ENCODE measurements at regions not wholly inside any gene's neighbourhood (a gene's known extent, or its start where the extent isn't known, plus 50 kb on each side); places are given as distances from the start of the nearest gene placed in this dataset.

DNA sequence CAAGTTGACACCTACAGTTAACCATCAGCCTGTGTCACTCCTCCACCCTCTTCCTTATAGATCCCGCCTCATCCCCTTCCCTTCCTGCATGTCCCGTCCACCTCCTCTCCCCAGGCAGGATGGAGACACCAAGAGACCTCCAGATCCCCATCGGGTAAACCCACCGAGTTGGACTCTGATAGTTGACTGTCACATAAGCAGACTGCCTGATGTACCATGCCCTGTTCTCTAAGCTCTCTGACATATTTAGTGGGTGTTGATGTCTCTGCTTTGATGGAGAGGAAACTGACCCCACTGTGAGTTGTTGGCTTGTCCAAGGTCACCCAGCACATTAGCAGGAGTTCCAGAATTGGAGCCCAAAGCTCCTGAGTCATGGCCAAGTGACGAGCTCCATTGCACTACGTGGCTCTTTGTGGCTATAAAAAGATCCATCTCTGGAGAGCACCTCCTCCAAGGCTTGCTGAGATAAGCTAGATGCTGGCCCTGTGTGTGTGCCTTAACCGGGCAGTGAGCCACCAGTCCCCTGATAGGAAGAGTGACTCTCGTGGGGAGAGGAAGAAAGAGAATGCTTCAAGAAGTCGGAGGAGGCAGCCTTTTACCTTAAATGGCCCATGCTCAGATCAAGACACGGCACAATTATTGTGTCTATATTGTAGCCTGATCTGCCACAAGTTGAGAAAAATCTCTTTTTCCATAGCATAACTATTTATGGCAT lies 236.0 kb upstream of the ECI2 start (continued):
- TF ChIP-seq, protein P1, sequence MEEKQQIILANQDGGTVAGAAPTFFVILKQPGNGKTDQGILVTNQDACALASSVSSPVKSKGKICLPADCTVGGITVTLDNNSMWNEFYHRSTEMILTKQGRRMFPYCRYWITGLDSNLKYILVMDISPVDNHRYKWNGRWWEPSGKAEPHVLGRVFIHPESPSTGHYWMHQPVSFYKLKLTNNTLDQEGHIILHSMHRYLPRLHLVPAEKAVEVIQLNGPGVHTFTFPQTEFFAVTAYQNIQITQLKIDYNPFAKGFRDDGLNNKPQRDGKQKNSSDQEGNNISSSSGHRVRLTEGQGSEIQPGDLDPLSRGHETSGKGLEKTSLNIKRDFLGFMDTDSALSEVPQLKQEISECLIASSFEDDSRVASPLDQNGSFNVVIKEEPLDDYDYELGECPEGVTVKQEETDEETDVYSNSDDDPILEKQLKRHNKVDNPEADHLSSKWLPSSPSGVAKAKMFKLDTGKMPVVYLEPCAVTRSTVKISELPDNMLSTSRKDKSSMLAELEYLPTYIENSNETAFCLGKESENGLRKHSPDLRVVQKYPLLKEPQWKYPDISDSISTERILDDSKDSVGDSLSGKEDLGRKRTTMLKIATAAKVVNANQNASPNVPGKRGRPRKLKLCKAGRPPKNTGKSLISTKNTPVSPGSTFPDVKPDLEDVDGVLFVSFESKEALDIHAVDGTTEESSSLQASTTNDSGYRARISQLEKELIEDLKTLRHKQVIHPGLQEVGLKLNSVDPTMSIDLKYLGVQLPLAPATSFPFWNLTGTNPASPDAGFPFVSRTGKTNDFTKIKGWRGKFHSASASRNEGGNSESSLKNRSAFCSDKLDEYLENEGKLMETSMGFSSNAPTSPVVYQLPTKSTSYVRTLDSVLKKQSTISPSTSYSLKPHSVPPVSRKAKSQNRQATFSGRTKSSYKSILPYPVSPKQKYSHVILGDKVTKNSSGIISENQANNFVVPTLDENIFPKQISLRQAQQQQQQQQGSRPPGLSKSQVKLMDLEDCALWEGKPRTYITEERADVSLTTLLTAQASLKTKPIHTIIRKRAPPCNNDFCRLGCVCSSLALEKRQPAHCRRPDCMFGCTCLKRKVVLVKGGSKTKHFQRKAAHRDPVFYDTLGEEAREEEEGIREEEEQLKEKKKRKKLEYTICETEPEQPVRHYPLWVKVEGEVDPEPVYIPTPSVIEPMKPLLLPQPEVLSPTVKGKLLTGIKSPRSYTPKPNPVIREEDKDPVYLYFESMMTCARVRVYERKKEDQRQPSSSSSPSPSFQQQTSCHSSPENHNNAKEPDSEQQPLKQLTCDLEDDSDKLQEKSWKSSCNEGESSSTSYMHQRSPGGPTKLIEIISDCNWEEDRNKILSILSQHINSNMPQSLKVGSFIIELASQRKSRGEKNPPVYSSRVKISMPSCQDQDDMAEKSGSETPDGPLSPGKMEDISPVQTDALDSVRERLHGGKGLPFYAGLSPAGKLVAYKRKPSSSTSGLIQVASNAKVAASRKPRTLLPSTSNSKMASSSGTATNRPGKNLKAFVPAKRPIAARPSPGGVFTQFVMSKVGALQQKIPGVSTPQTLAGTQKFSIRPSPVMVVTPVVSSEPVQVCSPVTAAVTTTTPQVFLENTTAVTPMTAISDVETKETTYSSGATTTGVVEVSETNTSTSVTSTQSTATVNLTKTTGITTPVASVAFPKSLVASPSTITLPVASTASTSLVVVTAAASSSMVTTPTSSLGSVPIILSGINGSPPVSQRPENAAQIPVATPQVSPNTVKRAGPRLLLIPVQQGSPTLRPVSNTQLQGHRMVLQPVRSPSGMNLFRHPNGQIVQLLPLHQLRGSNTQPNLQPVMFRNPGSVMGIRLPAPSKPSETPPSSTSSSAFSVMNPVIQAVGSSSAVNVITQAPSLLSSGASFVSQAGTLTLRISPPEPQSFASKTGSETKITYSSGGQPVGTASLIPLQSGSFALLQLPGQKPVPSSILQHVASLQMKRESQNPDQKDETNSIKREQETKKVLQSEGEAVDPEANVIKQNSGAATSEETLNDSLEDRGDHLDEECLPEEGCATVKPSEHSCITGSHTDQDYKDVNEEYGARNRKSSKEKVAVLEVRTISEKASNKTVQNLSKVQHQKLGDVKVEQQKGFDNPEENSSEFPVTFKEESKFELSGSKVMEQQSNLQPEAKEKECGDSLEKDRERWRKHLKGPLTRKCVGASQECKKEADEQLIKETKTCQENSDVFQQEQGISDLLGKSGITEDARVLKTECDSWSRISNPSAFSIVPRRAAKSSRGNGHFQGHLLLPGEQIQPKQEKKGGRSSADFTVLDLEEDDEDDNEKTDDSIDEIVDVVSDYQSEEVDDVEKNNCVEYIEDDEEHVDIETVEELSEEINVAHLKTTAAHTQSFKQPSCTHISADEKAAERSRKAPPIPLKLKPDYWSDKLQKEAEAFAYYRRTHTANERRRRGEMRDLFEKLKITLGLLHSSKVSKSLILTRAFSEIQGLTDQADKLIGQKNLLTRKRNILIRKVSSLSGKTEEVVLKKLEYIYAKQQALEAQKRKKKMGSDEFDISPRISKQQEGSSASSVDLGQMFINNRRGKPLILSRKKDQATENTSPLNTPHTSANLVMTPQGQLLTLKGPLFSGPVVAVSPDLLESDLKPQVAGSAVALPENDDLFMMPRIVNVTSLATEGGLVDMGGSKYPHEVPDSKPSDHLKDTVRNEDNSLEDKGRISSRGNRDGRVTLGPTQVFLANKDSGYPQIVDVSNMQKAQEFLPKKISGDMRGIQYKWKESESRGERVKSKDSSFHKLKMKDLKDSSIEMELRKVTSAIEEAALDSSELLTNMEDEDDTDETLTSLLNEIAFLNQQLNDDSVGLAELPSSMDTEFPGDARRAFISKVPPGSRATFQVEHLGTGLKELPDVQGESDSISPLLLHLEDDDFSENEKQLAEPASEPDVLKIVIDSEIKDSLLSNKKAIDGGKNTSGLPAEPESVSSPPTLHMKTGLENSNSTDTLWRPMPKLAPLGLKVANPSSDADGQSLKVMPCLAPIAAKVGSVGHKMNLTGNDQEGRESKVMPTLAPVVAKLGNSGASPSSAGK (IDR thresholded peaks at IDR 0.05): no peak
- no peak for TF ChIP-seq ZNF212 (CRISPR knock-in tag; IDR thresholded peaks at IDR 0.05)
- TF ChIP-seq HSF4 (CRISPR knock-in tag; IDR thresholded peaks at IDR 0.05; ENCODE audit: borderline replicate concordance): 0 out of 2 replicates have a peak, but pooled peaks have one; percentile 53
- peak; percentile 81 for TF ChIP-seq TEAD4 (IDR thresholded peaks at IDR 0.05; ENCODE audit: low read length)
- no peak for TF ChIP-seq TEAD4 (CRISPR knock-in tag; IDR thresholded peaks at IDR 0.05; ENCODE audit: borderline replicate concordance)
- 0 out of 2 replicates have a peak, but pooled peaks have one; percentile 6 for TF ChIP-seq ZNF583 (CRISPR knock-in tag; IDR thresholded peaks at IDR 0.05)
- TF ChIP-seq ZNF436 (CRISPR knock-in tag; IDR thresholded peaks at IDR 0.05): no peak
- no peak for TF ChIP-seq ZNF764 (CRISPR knock-in tag; IDR thresholded peaks at IDR 0.05; ENCODE audit: low read depth)
- no peak for TF ChIP-seq ZNF263 (CRISPR knock-in tag; IDR thresholded peaks at IDR 0.05; ENCODE audit: borderline replicate concordance)
- no peak for TF ChIP-seq BRCA1 (IDR thresholded peaks at IDR 0.05)
- no peak for TF ChIP-seq BRCA1 (CRISPR knock-in tag; IDR thresholded peaks at IDR 0.05)
- no peak for TF ChIP-seq ILK (tag; IDR thresholded peaks at IDR 0.05; ENCODE audit: borderline replicate concordance, low read depth)
- no peak for TF ChIP-seq XRCC5 (IDR thresholded peaks at IDR 0.05; ENCODE audit: low read depth, low read length)
- no peak for TF ChIP-seq SRSF3 (IDR thresholded peaks at IDR 0.05; ENCODE audit: insufficient read depth, low read length)

Measured in K562 (cell line).